GM19452 (cell line): ENCODE measurements at regions not wholly inside any gene's neighbourhood (a gene's known extent, or its start where the extent isn't known, plus 50 kb on each side); places are given as distances from the start of the nearest gene placed in this dataset.
"Not testable (repeated sequence)": the region's sequence is repeated elsewhere in the genome, so short reads cannot be mapped to it uniquely, and the experiment has no call there.

Source experiments
- ATAC-seq: cut with Tn5 transposase; IDR thresholded peaks from one replicate; pipeline ENCODE4 v1.9.1; 2021; ENCODE audit not compliant: unreplicated experiment

- ATAC-seq, result no peak
These were observed 187.5 kb upstream of the DTNA start for GRCh38 chr18:34522603-34523002.

GRCh38 chr18:34525244-34525643, 184.9 kb upstream of the DTNA start:
- ATAC-seq, result no peak

- no peak for ATAC-seq
These were observed 181.9 kb upstream of the DTNA start for GRCh38 chr18:34528177-34528576.

GRCh38 chr18:34529358-34530335, 180.5 kb upstream of the DTNA start:
- no peak for ATAC-seq

- ATAC-seq, result no peak
These were observed 179.0 kb upstream of the DTNA start for GRCh38 chr18:34531110-34531509.

- not testable (repeated sequence) for ATAC-seq
These were observed 175.5 kb upstream of the DTNA start for GRCh38 chr18:34534642-34535041.

- no peak for ATAC-seq
These were observed 169.2 kb upstream of the DTNA start for GRCh38 chr18:34540897-34541296.

- no peak for ATAC-seq
These were observed 167.5 kb upstream of the DTNA start for GRCh38 chr18:34542625-34543024.

- ATAC-seq, result no peak
These were observed 166.7 kb upstream of the DTNA start for GRCh38 chr18:34543356-34543755.

- ATAC-seq, result no peak
These were observed 166.2 kb upstream of the DTNA start for GRCh38 chr18:34543945-34544344.

GRCh38 chr18:34544930-34545329, 165.2 kb upstream of the DTNA start:
- ATAC-seq, result no peak

GRCh38 chr18:34548120-34548972, 161.8 kb upstream of the DTNA start:
- no peak for ATAC-seq

- ATAC-seq, result no peak
These were observed 161.2 kb upstream of the DTNA start for GRCh38 chr18:34548973-34549294.

GRCh38 chr18:34549367-34549766, 160.7 kb upstream of the DTNA start:
- ATAC-seq, result no peak

- ATAC-seq, result no peak
These were observed 159.9 kb upstream of the DTNA start for GRCh38 chr18:34550156-34550555.

- ATAC-seq, result no peak
These were observed 159.2 kb upstream of the DTNA start for GRCh38 chr18:34550902-34551301.

- no peak for ATAC-seq
These were observed 158.3 kb upstream of the DTNA start for GRCh38 chr18:34551824-34552223.

- no peak for ATAC-seq
These were observed 147.7 kb upstream of the DTNA start for GRCh38 chr18:34562252-34562870.

GRCh38 chr18:34567857-34568256, 142.2 kb upstream of the DTNA start:
- ATAC-seq, result no peak

GRCh38 chr18:34576622-34577021, 133.5 kb upstream of the DTNA start:
- ATAC-seq, result no peak

- no peak for ATAC-seq
These were observed 126.2 kb upstream of the DTNA start for GRCh38 chr18:34583895-34584294.

GRCh38 chr18:34590503-34590902, 119.6 kb upstream of the DTNA start:
- ATAC-seq, result no peak
